ENCODE measurements at regions not wholly inside any gene's neighbourhood (a gene's known extent, or its start where the extent isn't known, plus 50 kb on each side); places are given as distances from the start of the nearest gene placed in this dataset.

DNA sequence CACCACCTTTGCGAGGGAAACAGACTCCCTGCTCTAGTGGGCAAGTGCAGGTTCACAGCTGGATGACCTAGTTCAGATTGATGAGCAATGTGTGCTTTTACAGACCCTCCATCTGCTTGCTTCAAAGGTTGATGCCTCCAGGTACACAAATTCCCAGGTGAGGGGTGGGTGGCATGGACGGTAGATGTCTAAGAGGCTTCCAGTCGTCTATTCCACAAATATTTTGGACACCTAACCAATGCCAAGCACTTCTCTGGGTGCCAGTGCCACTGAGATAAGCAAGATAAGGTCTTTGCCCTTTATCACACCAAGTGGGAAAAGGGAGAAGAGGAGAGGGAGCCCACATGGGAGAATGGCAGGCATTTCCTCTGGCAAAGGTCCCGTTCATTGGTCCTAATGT lies 316.6 kb upstream of the CDH5 start:
- TF ChIP-seq POLR2A (IDR thresholded peaks at IDR 0.05; ENCODE audit: low read depth): no peak
- TF ChIP-seq, protein P1, sequence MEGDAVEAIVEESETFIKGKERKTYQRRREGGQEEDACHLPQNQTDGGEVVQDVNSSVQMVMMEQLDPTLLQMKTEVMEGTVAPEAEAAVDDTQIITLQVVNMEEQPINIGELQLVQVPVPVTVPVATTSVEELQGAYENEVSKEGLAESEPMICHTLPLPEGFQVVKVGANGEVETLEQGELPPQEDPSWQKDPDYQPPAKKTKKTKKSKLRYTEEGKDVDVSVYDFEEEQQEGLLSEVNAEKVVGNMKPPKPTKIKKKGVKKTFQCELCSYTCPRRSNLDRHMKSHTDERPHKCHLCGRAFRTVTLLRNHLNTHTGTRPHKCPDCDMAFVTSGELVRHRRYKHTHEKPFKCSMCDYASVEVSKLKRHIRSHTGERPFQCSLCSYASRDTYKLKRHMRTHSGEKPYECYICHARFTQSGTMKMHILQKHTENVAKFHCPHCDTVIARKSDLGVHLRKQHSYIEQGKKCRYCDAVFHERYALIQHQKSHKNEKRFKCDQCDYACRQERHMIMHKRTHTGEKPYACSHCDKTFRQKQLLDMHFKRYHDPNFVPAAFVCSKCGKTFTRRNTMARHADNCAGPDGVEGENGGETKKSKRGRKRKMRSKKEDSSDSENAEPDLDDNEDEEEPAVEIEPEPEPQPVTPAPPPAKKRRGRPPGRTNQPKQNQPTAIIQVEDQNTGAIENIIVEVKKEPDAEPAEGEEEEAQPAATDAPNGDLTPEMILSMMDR (IDR thresholded peaks at IDR 0.05): no peak
- TF ChIP-seq EP300 (IDR thresholded peaks at IDR 0.05): no peak
